ENCODE measurements at regions not wholly inside any gene's neighbourhood (a gene's known extent, or its start where the extent isn't known, plus 50 kb on each side); places are given as distances from the start of the nearest gene placed in this dataset.

GRCh38 chr1:91120421-91120820 lies 98.6 kb upstream of the ZNF644 start:
- TF ChIP-seq POLR2AphosphoS5 (IDR thresholded peaks at IDR 0.05) (no peak), CTCF (IDR thresholded peaks at IDR 0.05) (no peak), POLR2A (IDR thresholded peaks at IDR 0.05) (no peak), EP300 (IDR thresholded peaks at IDR 0.05) (no peak)

All from gastroesophageal sphincter (tissue), 3 donors.